H9 (cell line): ENCODE measurements at regions not wholly inside any gene's neighbourhood (a gene's known extent, or its start where the extent isn't known, plus 50 kb on each side); places are given as distances from the start of the nearest gene placed in this dataset.

Source experiments
- DNase-seq: peaks from one replicate; pipeline ENCODE4 v3.0.0-alpha.2; 2017
- H2AFZ ChIP-seq: one replicate; pipeline ENCODE4 v1.6.1; 2013; ENCODE audit warnings: mild to moderate bottlenecking, low read length, control low read depth, moderate library complexity
- H2AK5ac ChIP-seq: 2 replicates; pipeline ENCODE4 v1.6.1; 2013; ENCODE audit warnings: low read length, control low read depth, mixed read lengths; ENCODE audit not compliant: insufficient read length
- H2BK120ac ChIP-seq: one replicate; pipeline ENCODE4 v1.6.1; 2013; ENCODE audit warnings: low read depth, mild to moderate bottlenecking, low read length, control low read depth, inconsistent platforms; ENCODE audit not compliant: poor library complexity, severe bottlenecking
- H2BK12ac ChIP-seq: 2 replicates; pipeline ENCODE4 v1.6.1; 2013; ENCODE audit warnings: low read length, control low read depth, mixed read lengths, low read depth; ENCODE audit not compliant: insufficient read length
- H2BK15ac ChIP-seq: 2 replicates; pipeline ENCODE4 v1.6.1; 2013; ENCODE audit warnings: low read depth, low read length, control low read depth
- H2BK20ac ChIP-seq: one replicate; pipeline ENCODE4 v1.6.1; 2013; ENCODE audit warnings: low read depth, mild to moderate bottlenecking, low read length, control low read depth, inconsistent platforms; ENCODE audit not compliant: poor library complexity, severe bottlenecking
- H2BK5ac ChIP-seq: 2 replicates; pipeline ENCODE4 v1.6.1; 2013; ENCODE audit warnings: low read length, control low read depth, mixed read lengths; ENCODE audit not compliant: insufficient read length
- H3K14ac ChIP-seq: 2 replicates; pipeline ENCODE4 v1.6.1; 2013; ENCODE audit warnings: low read length, control low read depth; ENCODE audit not compliant: insufficient read depth
- H3K18ac ChIP-seq: 2 replicates; pipeline ENCODE4 v1.6.1; 2013; ENCODE audit warnings: low read depth, mild to moderate bottlenecking, mixed read lengths, low read length, control low read depth; ENCODE audit not compliant: insufficient read length
- H3K23ac ChIP-seq: 2 replicates; pipeline ENCODE4 v1.6.1; 2013; ENCODE audit warnings: low read length, control low read depth, mixed read lengths, low read depth; ENCODE audit not compliant: insufficient read length
- H3K23me2 ChIP-seq: 2 replicates; pipeline ENCODE4 v1.6.1; 2013; ENCODE audit warnings: low read depth, mild to moderate bottlenecking, mixed read lengths, low read length, control low read depth; ENCODE audit not compliant: insufficient read length, poor library complexity, severe bottlenecking
- H3K27ac ChIP-seq: 2 replicates; pipeline ENCODE4 v1.5.1; 2013; ENCODE audit warnings: low read length, control low read depth, mixed read lengths, low read depth; ENCODE audit not compliant: insufficient read length
- H3K27me3 ChIP-seq: 2 replicates; pipeline ENCODE4 v1.6.1; 2013; ENCODE audit warnings: low read length, control low read depth, inconsistent platforms; ENCODE audit not compliant: insufficient read depth
- H3K4ac ChIP-seq: 2 replicates; pipeline ENCODE4 v1.6.1; 2013; ENCODE audit warnings: low read depth, mild to moderate bottlenecking, control low read depth, inconsistent platforms, low read length, moderate library complexity
- H3K4me1 ChIP-seq: 2 replicates; pipeline ENCODE4 v1.6.1; 2013; ENCODE audit warnings: low read length, control low read depth, inconsistent platforms; ENCODE audit not compliant: insufficient read depth
- H3K4me2 ChIP-seq: 2 replicates; pipeline ENCODE4 v1.6.1; 2013; ENCODE audit warnings: low read length, control low read depth, mixed read lengths; ENCODE audit not compliant: insufficient read length, insufficient read depth
- H3K56ac ChIP-seq: 2 replicates; pipeline ENCODE4 v1.6.1; 2013; ENCODE audit warnings: low read depth, mild to moderate bottlenecking, mixed read lengths, low read length, control low read depth; ENCODE audit not compliant: insufficient read length
- H3K79me1 ChIP-seq: 2 replicates; pipeline ENCODE4 v1.6.1; 2013; ENCODE audit warnings: low read depth, mild to moderate bottlenecking, moderate library complexity, low read length, control low read depth, inconsistent platforms; ENCODE audit not compliant: insufficient read depth, poor library complexity, severe bottlenecking
- H3K79me2 ChIP-seq: 2 replicates; pipeline ENCODE4 v1.6.1; 2013; ENCODE audit warnings: low read length, control low read depth, inconsistent platforms; ENCODE audit not compliant: insufficient read depth
- H3K9ac ChIP-seq: 2 replicates; pipeline ENCODE4 v1.6.1; 2013; ENCODE audit warnings: low read length, control low read depth, mixed read lengths; ENCODE audit not compliant: insufficient read length; ENCODE audit errors: extremely low read depth
- H3K9me3 ChIP-seq: one replicate; pipeline ENCODE4 v1.6.1; 2013; ENCODE audit warnings: low read depth, low read length, inconsistent platforms; ENCODE audit not compliant: control insufficient read depth
- H3T11ph ChIP-seq: one replicate; pipeline ENCODE4 v1.6.1; 2013; ENCODE audit warnings: mild to moderate bottlenecking, low read length, control low read depth, inconsistent platforms
- H4K20me1 ChIP-seq: one replicate; pipeline ENCODE4 v1.6.1; 2013; ENCODE audit not compliant: control insufficient read depth, insufficient read length, insufficient read depth
- H4K5ac ChIP-seq: 2 replicates; pipeline ENCODE4 v1.6.1; 2013; ENCODE audit warnings: low read depth, mild to moderate bottlenecking, mixed read lengths, low read length, control low read depth; ENCODE audit not compliant: insufficient read length
- H4K8ac ChIP-seq: replicated peaks from 2 replicates; pipeline ENCODE4 v1.6.1; 2013; ENCODE audit warnings: low read length, control low read depth, mixed read lengths, low read depth; ENCODE audit not compliant: insufficient read length
- H4K91ac ChIP-seq: 2 replicates; pipeline ENCODE4 v1.6.1; 2013; ENCODE audit warnings: low read depth, mild to moderate bottlenecking, moderate library complexity, mixed read lengths, low read length, control low read depth; ENCODE audit not compliant: insufficient read length
- H3K27ac Mint-ChIP-seq, 3 experiments: 2 replicates in 2 of 3; 3 replicates in 1 of 3; pipeline ENCODE4 v1.8.0; 2020 to 2021; ENCODE audit warnings: mixed read lengths in 3 of 3, mild to moderate bottlenecking in 1 of 3, moderate library complexity in 1 of 3
- H3K27me3 Mint-ChIP-seq: 2 replicates; pipeline ENCODE4 v1.8.0; 2021; ENCODE audit warnings: low read depth, mild to moderate bottlenecking, moderate library complexity, mixed read lengths
- H3K36me3 Mint-ChIP-seq, 3 experiments: 2 replicates in 2 of 3; 3 replicates in 1 of 3; pipeline ENCODE4 v1.8.0; 2020 to 2021; ENCODE audit warnings: low read depth in 3 of 3, mixed read lengths in 3 of 3; ENCODE audit not compliant: insufficient read depth in 1 of 3
- H3K4me1 Mint-ChIP-seq, 2 experiments: 2 replicates each; pipeline ENCODE4 v1.8.0; 2020; ENCODE audit warnings: mixed read lengths in 2 of 2
- H3K4me3 Mint-ChIP-seq, 2 experiments: 2 replicates in 1 of 2; 3 replicates in 1 of 2; pipeline ENCODE4 v1.8.0; 2020 to 2021; ENCODE audit warnings: mild to moderate bottlenecking in 2 of 2, mixed read lengths in 2 of 2, moderate library complexity in 1 of 2
- H3K9me3 Mint-ChIP-seq, 2 experiments: 2 replicates in 1 of 2; 3 replicates in 1 of 2; pipeline ENCODE4 v1.8.0; 2020; ENCODE audit warnings: mild to moderate bottlenecking in 2 of 2, mixed read lengths in 2 of 2, moderate library complexity in 1 of 2
- WGBS: extraction: QIAGEN DNeasy Blood & Tissue Kit; methylation state at CpG from one replicate; pipeline ENCODE4 v1.1.7; 2013; ENCODE audit warnings: missing lambda C conversion rate, low lambda C conversion rate, mixed read lengths; ENCODE audit not compliant: insufficient read length; ENCODE audit errors: extremely low coverage; 5-methylcytosine and 5-hydroxymethylcytosine counted together
- TF ChIP-seq, protein P1 (sequence below): fragments of 200-600 bp; sonication (generic); conservative IDR thresholded peaks from 3 replicates; pipeline ENCODE4 v1.8.0; 2021; ENCODE audit warnings: antibody characterized with exemption, mild to moderate bottlenecking

GRCh38 chr2:37507051-37507410 lies 162.6 kb downstream of the QPCT start:
- Histone ChIP-seq H4K91ac (no peak overlapping the region), H3K9me3 (no peaks in the 10 kb centered on the region), H2BK5ac (no peak overlapping the region), H3K4me2 (no peak overlapping the region), H4K5ac (no peak overlapping the region), H2AK5ac (no peak overlapping the region), H3K9ac (no peak overlapping the region), H3K27me3 (no peaks in the 10 kb centered on the region), H2BK15ac (no peak overlapping the region), H3K23ac (no peak overlapping the region), H3K4ac (no peak overlapping the region), H3T11ph (no peak overlapping the region), H2AFZ (no peak overlapping the region), H2BK120ac (no peak overlapping the region), H4K8ac (no peak overlapping the region), H3K14ac (no peak overlapping the region), H3K23me2 (no peaks in the 10 kb centered on the region), H3K27ac (no peak overlapping the region), H2BK12ac (no peak overlapping the region), H3K56ac (no peak overlapping the region), H3K79me2 (no peaks in the 10 kb centered on the region), H3K79me1 (no peaks in the 10 kb centered on the region), H2BK20ac (no peak overlapping the region), H3K18ac (no peak overlapping the region), H3K4me1 (no peaks in the 10 kb centered on the region), H4K20me1 (no peaks in the 10 kb centered on the region)
- no peak for DNase-seq
- Mint-ChIP-seq H3K27ac (no peak overlapping the region), H3K4me1 (peaks cover 16 to 17% of the 10 kb centered on the region in 2 experiments), H3K4me3 (no peak overlapping the region), H3K9me3 (no peaks in the 10 kb centered on the region), H3K36me3 (no peaks in the 10 kb centered on the region), H3K27me3 (no peaks in the 10 kb centered on the region)
- TF ChIP-seq, protein P1, sequence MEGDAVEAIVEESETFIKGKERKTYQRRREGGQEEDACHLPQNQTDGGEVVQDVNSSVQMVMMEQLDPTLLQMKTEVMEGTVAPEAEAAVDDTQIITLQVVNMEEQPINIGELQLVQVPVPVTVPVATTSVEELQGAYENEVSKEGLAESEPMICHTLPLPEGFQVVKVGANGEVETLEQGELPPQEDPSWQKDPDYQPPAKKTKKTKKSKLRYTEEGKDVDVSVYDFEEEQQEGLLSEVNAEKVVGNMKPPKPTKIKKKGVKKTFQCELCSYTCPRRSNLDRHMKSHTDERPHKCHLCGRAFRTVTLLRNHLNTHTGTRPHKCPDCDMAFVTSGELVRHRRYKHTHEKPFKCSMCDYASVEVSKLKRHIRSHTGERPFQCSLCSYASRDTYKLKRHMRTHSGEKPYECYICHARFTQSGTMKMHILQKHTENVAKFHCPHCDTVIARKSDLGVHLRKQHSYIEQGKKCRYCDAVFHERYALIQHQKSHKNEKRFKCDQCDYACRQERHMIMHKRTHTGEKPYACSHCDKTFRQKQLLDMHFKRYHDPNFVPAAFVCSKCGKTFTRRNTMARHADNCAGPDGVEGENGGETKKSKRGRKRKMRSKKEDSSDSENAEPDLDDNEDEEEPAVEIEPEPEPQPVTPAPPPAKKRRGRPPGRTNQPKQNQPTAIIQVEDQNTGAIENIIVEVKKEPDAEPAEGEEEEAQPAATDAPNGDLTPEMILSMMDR: no peak
- no CpG with 5 or more reads among the region's 3 CpGs for WGBS
